OCI-LY1 (cell line): ENCODE measurements at regions not wholly inside any gene's neighbourhood (a gene's known extent, or its start where the extent isn't known, plus 50 kb on each side); places are given as distances from the start of the nearest gene placed in this dataset.

Experiments
- H2AFZ ChIP-seq: fragments of 200-600 bp; sonication (generic), shearing (Covaris generic); 2 replicates; pipeline ENCODE4 v1.6.0; 2014; ENCODE audit warnings: antibody characterized with exemption, mild to moderate bottlenecking, low read length
- H3F3A ChIP-seq: fragments of 200-600 bp; sonication (generic), shearing (Covaris generic); 2 replicates; pipeline ENCODE4 v1.6.0; 2014; ENCODE audit warnings: mild to moderate bottlenecking, antibody characterized with exemption, low read length, moderate library complexity; ENCODE audit not compliant: insufficient read depth
- H3K27ac ChIP-seq: fragments of 200-600 bp; sonication (generic); 2 replicates; pipeline ENCODE4 v1.5.1; 2014; ENCODE audit warnings: low read length, mixed run types, mild to moderate bottlenecking, low read depth; ENCODE audit not compliant: poor library complexity, severe bottlenecking
- H3K27me3 ChIP-seq: fragments of 200-600 bp; sonication (generic); 2 replicates; pipeline ENCODE4 v1.6.0; 2014; ENCODE audit warnings: antibody characterized with exemption, mild to moderate bottlenecking, low read length, moderate library complexity; ENCODE audit not compliant: insufficient read depth
- H3K36me3 ChIP-seq: fragments of 200-600 bp; sonication (generic); 2 replicates; pipeline ENCODE4 v1.6.1; 2014; ENCODE audit warnings: mild to moderate bottlenecking, antibody characterized with exemption, low read length, moderate library complexity, mixed read lengths; ENCODE audit not compliant: insufficient read depth
- H3K4me1 ChIP-seq: fragments of 200-600 bp; sonication (generic); 2 replicates; pipeline ENCODE4 v1.5.1; 2014; ENCODE audit warnings: mild to moderate bottlenecking, low read length, moderate library complexity; ENCODE audit not compliant: insufficient read depth, severe bottlenecking
- H3K4me2 ChIP-seq: fragments of 200-600 bp; sonication (generic), shearing (Covaris generic); 2 replicates; pipeline ENCODE4 v1.6.1; 2014; ENCODE audit warnings: low read length
- H3K4me3 ChIP-seq: fragments of 200-600 bp; sonication (generic); 2 replicates; pipeline ENCODE4 v1.5.1; 2014; ENCODE audit warnings: low read length, low read depth, mild to moderate bottlenecking, mixed read lengths; ENCODE audit not compliant: poor library complexity, severe bottlenecking
- H3K79me2 ChIP-seq: fragments of 200-600 bp; shearing (Covaris generic); 2 replicates; pipeline ENCODE4 v1.6.1; 2016; ENCODE audit warnings: mixed run types, low read length, mixed read lengths; ENCODE audit not compliant: insufficient read depth
- H3K9ac ChIP-seq: fragments of 200-600 bp; sonication (generic), shearing (Covaris generic); 2 replicates; pipeline ENCODE4 v1.6.1; 2014; ENCODE audit warnings: mild to moderate bottlenecking, low read length, mixed read lengths
- H3K9me2 ChIP-seq: fragments of 200-600 bp; sonication (generic), shearing (Covaris generic); 2 replicates; pipeline ENCODE4 v1.6.1; 2014; ENCODE audit warnings: low read depth, mild to moderate bottlenecking, low read length, mixed read lengths
- H3K9me3 ChIP-seq: fragments of 200-600 bp; shearing (Covaris generic); 2 replicates; pipeline ENCODE4 v1.6.1; 2014; ENCODE audit warnings: low read length, mixed read lengths
- H4K20me1 ChIP-seq: fragments of 200-600 bp; sonication (generic), shearing (Covaris generic); 2 replicates; pipeline ENCODE4 v1.6.0; 2016; ENCODE audit warnings: mild to moderate bottlenecking, low read length; ENCODE audit not compliant: insufficient read depth
- EZH2 ChIP-seq: fragments of 200-600 bp; sonication (generic), shearing (Covaris generic); IDR thresholded peaks from 2 replicates; pipeline ENCODE4 v1.8.0; 2017; ENCODE audit warnings: borderline replicate concordance, mixed run types, mild to moderate bottlenecking, antibody characterized with exemption, low read length, moderate library complexity, mixed read lengths
- TF ChIP-seq, protein P1 (sequence below): fragments of 200-600 bp; sonication (generic), shearing (Covaris generic); IDR thresholded peaks from 2 replicates; pipeline ENCODE4 v1.5.1; 2017; ENCODE audit warnings: mild to moderate bottlenecking, antibody characterized with exemption, low read length, moderate library complexity, mixed read lengths

DNA sequence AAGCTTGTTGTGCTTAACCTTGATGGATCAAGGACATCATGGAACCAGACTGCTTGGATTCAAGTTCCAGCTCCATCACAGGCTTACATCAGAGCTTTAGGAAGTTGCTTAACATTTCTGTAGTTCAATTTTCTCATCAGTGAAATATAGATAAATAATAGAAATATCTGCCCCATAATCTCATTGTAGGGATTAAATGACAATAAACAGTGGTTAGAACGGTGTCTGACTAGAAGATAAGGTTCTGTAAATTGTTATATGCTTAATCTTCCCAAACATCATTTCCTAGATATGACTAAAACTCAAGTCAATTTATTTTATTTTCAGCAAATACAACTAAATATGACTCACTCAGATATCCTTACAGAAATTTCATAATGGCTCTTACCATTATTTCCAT, 83.5 kb downstream of the SLITRK1 start:
- H3K27me3 ChIP-seq: no peaks in the 10 kb centered on the region
- H3K4me1 ChIP-seq: no peaks in the 10 kb centered on the region
- no peak overlapping the region for H3K4me3 ChIP-seq
- H3F3A ChIP-seq: no peaks in the 10 kb centered on the region
- no peak overlapping the region for H3K27ac ChIP-seq
- H3K9ac ChIP-seq: no peak overlapping the region
- no peaks in the 10 kb centered on the region for H3K9me3 ChIP-seq
- no peaks in the 10 kb centered on the region for H3K79me2 ChIP-seq
- H3K9me2 ChIP-seq: no peaks in the 10 kb centered on the region
- H4K20me1 ChIP-seq: no peaks in the 10 kb centered on the region
- no peaks in the 10 kb centered on the region for H3K36me3 ChIP-seq
- H2AFZ ChIP-seq: no peak overlapping the region
- no peak for TF ChIP-seq EZH2
- TF ChIP-seq, protein P1, sequence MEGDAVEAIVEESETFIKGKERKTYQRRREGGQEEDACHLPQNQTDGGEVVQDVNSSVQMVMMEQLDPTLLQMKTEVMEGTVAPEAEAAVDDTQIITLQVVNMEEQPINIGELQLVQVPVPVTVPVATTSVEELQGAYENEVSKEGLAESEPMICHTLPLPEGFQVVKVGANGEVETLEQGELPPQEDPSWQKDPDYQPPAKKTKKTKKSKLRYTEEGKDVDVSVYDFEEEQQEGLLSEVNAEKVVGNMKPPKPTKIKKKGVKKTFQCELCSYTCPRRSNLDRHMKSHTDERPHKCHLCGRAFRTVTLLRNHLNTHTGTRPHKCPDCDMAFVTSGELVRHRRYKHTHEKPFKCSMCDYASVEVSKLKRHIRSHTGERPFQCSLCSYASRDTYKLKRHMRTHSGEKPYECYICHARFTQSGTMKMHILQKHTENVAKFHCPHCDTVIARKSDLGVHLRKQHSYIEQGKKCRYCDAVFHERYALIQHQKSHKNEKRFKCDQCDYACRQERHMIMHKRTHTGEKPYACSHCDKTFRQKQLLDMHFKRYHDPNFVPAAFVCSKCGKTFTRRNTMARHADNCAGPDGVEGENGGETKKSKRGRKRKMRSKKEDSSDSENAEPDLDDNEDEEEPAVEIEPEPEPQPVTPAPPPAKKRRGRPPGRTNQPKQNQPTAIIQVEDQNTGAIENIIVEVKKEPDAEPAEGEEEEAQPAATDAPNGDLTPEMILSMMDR: no peak
- no peak overlapping the region for H3K4me2 ChIP-seq

DNA sequence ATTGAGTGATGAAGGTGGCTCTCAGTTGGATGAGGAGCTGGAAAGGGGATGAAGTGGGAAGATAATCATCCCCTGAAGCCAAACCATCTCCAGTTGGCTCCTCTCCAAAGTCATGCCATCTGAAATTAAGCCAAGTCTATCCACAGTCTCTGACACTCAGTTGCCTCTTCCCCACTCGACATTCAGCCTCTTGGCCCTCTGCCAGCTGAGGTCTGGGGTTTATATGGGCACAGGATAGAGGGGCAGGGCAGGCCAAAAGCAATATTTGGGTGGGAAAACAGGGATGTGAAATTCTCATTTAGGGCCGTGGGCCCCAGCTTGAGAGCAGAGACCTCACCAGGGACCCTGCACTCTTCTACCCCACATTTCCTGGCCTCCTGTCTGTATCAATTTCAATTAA, 85.9 kb downstream of the SLITRK1 start:
- Histone ChIP-seq H2AFZ (no peak overlapping the region), H3K27me3 (no peaks in the 10 kb centered on the region)

DNA sequence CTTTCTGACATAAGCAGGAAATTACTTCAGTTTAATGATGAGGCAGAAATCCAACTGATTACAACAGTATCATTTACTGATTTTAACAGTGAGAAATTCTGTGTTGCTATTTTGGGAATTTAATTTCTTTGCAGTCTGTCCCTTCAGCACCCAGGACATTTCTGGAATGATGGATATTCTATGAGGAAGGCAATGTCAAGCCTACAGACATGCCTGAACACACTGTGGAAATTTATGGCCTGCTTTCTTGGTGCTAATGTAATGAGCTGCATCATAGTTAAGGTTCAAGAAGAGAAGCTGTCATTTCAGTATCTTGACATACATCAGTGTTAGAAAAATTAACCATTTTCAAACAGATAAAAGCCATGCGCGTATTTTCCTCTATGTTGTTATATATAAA, 87.7 kb downstream of the SLITRK1 start:
- no peaks in the 10 kb centered on the region for H3K9me3 ChIP-seq
- H3K9me2 ChIP-seq: no peaks in the 10 kb centered on the region

More for the DNA sequence above, 85.9 kb downstream of the SLITRK1 start:
- H3K79me2 ChIP-seq: no peaks in the 10 kb centered on the region
- TF ChIP-seq EZH2: no peak
- TF ChIP-seq, protein P1: no peak
- H3K9ac ChIP-seq: no peak overlapping the region
- no peaks in the 10 kb centered on the region for H3K4me1 ChIP-seq
- H3K9me3 ChIP-seq: no peaks in the 10 kb centered on the region
- no peak overlapping the region for H3K27ac ChIP-seq
- no peaks in the 10 kb centered on the region for H3K36me3 ChIP-seq
- H3F3A ChIP-seq: no peaks in the 10 kb centered on the region
- H3K9me2 ChIP-seq: no peaks in the 10 kb centered on the region
- H4K20me1 ChIP-seq: no peaks in the 10 kb centered on the region
- H3K4me3 ChIP-seq: no peak overlapping the region
- H3K4me2 ChIP-seq: no peak overlapping the region

More for the DNA sequence above, 87.7 kb downstream of the SLITRK1 start:
- TF ChIP-seq, protein P1: no peak
- TF ChIP-seq EZH2: no peak
- no peaks in the 10 kb centered on the region for H3K27me3 ChIP-seq
- no peaks in the 10 kb centered on the region for H3K79me2 ChIP-seq
- H3K4me3 ChIP-seq: no peak overlapping the region
- no peak overlapping the region for H3K4me2 ChIP-seq
- no peak overlapping the region for H3K27ac ChIP-seq
- no peaks in the 10 kb centered on the region for H3K36me3 ChIP-seq
- no peaks in the 10 kb centered on the region for H4K20me1 ChIP-seq
- H3K9ac ChIP-seq: no peak overlapping the region
- H3F3A ChIP-seq: no peaks in the 10 kb centered on the region
- H2AFZ ChIP-seq: no peak overlapping the region
- no peaks in the 10 kb centered on the region for H3K4me1 ChIP-seq
